Urinary bladder (tissue), 3 donors: ENCODE measurements at regions not wholly inside any gene's neighbourhood (a gene's known extent, or its start where the extent isn't known, plus 50 kb on each side); places are given as distances from the start of the nearest gene placed in this dataset.
"Not testable (repeated sequence)": the region's sequence is repeated elsewhere in the genome, so short reads cannot be mapped to it uniquely, and the experiment has no call there.

ENCODE experiments used
- DNase-seq: peaks from one replicate; pipeline ENCODE4 v3.0.0-alpha.2; 2015; ENCODE audit errors: extremely low spot score
- H3K27ac ChIP-seq: one replicate; pipeline ENCODE4 v1.5.1; 2013; ENCODE audit warnings: low read depth, mild to moderate bottlenecking, moderate library complexity
- H3K36me3 ChIP-seq: one replicate; pipeline ENCODE4 v1.6.1; 2013; ENCODE audit warnings: mild to moderate bottlenecking, moderate library complexity; ENCODE audit not compliant: insufficient read depth
- H3K4me1 ChIP-seq: one replicate; pipeline ENCODE4 v1.6.1; 2013; ENCODE audit warnings: mild to moderate bottlenecking, moderate library complexity; ENCODE audit not compliant: insufficient read depth
- H3K4me3 ChIP-seq: one replicate; pipeline ENCODE4 v1.5.1; 2013; ENCODE audit warnings: low read depth, low read length
- WGBS: extraction: QIAGEN DNeasy Blood & Tissue Kit; methylation state at CpG from one replicate; pipeline ENCODE4 v1.1.7; 2013; 5-methylcytosine and 5-hydroxymethylcytosine counted together
- donor health status: healthy with polysubstance abuse.
- donor health status: healthy.

DNA sequence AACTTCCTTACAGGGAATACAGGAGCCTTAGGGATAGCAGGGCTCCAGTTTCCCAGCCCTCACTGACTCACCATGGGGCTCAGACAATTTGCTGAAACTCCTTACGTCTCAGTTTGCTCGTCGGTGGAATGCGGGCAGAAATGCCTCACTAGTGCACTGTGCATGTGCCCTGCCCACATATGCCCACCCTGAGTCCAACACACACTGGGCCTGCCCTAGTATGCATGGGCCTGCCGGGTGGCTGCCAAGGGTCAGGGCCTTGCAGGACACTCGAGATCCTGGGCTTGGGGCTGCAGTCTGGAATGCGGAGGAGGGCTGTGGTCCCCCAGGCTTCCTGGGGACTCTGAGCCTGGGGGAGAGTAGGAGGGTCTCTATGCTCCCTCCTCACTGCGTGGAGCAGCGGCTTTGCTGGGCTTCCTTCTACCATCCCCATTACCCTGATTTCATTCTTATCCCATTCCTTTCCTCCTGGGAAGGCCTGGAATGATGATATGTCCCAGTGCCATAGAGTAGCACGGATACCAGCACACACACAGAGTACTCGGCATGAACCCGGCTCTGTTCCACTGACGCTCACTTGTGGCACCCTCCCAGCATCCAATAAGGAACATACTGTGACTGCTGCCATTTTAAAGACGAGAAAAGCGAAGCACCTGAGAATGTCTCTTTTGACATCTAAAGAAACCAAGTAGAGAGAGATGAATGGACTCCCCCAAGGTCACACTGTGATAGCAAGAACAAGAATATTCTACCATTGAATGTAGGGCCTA, 124.2 kb downstream of the ASB7 start:
- no peaks in the 10 kb centered on the region for H3K36me3 ChIP-seq
- no peak overlapping the region for H3K27ac ChIP-seq
- DNase-seq, result no peak
- peaks cover 2% of the 10 kb centered on the region for H3K4me1 ChIP-seq
- 82% methylated on average over 15 of the region's 15 CpGs for WGBS
- H3K4me3 ChIP-seq, result no peak overlapping the region

DNA sequence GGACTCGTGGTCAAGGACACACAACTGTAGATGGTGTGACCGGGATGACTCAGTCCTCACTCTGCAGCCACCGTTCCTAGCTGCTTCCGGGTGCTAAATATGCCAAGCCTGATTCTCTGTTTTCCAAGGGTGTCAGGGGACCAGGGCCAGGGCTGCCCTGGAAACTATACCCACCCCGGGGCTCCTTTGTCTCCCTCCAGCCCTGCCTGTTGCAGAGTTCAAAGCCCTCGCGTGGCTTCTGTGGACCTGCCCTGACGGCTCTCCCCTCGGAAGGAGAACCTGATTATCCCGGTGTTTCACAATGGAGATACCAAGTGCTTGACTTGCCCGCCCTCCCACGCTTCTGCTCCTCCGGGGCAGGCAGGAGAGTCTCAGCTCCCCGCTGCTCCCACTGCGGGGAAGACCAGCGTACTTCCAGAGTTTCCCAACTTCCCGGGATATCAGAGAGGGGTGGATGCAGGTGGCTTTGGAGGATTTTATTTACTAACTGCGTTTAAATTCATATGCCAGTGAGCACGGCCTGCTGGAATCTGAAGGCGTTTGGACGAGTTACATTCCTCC, 125.0 kb downstream of the ASB7 start:
- WGBS, result 87% methylated on average over 21 of the region's 21 CpGs
- Histone ChIP-seq H3K4me3 (no peak overlapping the region), H3K27ac (no peak overlapping the region), H3K4me1 (peaks cover 2% of the 10 kb centered on the region), H3K36me3 (no peaks in the 10 kb centered on the region)
- no peak for DNase-seq

DNA sequence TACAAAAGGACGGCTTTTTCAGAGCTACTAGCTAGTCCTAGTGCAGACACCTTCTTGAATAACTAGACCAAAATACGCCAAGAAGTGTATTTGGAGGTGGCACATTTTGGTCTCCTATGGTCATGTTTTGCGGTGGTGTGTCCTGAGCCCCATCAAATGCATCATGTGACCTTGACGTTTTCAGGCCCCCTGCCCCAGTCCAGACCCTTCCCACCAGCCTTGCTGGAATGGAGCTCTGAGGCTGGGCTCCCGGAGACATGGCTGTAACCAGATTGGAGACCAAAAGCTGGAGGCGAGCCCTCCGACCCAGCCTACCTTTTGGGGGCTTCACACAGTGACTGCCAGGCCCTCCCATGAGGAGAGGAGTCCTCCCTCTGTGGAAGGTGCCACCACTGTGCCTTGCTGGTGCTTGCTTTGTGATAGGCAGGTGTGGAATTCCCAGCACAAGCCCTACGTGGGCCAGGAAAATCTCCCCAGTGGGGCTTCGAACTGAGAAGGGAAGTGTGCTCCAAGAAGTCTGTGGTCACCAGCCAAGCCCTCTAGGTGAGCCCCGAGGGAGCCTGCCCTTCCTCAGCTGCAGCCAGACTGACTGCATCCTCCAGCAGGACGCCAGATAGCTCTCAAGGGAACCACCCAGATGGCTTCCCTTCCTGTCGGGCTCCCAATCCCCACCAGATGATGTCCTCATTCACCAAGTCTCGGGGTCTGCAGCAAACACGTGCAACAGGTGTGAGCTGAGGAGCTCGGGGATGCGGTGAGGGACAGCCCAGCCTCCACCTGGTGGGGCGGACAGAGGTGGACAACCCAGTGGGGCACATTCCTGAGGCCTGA, 126.2 kb downstream of the ASB7 start:
- Histone ChIP-seq H3K4me3 (no peak overlapping the region), H3K4me1 (no peaks in the 10 kb centered on the region), H3K36me3 (no peaks in the 10 kb centered on the region), H3K27ac (no peak overlapping the region)
- no peak for DNase-seq
- 81% methylated on average over 17 of the region's 17 CpGs for WGBS

DNA sequence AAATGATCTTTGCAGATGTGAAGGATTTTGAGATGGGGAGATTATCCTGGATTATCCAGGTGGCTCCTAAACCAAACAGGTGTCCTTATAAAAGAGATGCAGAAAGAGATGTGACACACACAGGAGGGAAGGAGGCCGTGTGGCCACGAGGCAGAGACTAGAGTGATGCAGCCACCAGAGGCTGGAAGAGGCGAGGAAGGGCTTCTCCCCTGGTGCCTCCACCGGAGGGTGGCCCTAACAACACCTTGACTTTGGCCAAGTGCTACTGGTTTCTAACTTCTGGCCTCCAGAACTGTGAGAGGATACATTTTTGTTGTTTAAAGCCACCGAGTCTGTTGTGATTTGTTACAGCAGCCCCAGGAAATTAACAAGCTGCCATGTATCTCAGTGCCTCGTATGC, 127.1 kb downstream of the ASB7 start:
- H3K4me1 ChIP-seq, result no peaks in the 10 kb centered on the region
- no peak for DNase-seq
- 91% methylated on average over 6 of the region's 6 CpGs for WGBS

DNA sequence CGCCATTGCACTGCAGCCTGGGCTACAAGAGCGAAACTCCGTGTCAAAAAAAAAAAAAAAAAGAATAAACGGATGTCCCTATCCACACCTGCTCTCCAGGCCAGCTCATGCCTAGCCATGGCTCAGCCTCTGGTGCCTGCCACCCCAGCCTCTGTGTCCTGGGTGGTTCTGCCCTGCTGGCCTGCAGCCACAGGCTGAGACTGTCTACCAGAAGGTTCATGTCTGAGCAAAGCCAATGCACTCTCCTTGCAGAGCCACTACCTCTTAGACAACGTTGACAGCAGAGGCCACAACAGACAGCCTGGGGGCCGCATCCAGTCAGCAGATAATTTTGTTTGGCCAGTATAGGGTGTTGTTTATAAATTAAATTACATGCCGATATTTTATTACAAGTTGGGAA, 127.7 kb downstream of the ASB7 start:
- 88% methylated on average over 7 of the region's 7 CpGs for WGBS
- Histone ChIP-seq H3K4me3 (no peak overlapping the region), H3K36me3 (no peaks in the 10 kb centered on the region), H3K4me1 (no peaks in the 10 kb centered on the region), H3K27ac (no peak overlapping the region)
- no peak for DNase-seq

More for the DNA sequence above, 127.1 kb downstream of the ASB7 start:
- no peak overlapping the region for H3K27ac ChIP-seq
- H3K36me3 ChIP-seq, result no peaks in the 10 kb centered on the region
- H3K4me3 ChIP-seq, result no peak overlapping the region

DNA sequence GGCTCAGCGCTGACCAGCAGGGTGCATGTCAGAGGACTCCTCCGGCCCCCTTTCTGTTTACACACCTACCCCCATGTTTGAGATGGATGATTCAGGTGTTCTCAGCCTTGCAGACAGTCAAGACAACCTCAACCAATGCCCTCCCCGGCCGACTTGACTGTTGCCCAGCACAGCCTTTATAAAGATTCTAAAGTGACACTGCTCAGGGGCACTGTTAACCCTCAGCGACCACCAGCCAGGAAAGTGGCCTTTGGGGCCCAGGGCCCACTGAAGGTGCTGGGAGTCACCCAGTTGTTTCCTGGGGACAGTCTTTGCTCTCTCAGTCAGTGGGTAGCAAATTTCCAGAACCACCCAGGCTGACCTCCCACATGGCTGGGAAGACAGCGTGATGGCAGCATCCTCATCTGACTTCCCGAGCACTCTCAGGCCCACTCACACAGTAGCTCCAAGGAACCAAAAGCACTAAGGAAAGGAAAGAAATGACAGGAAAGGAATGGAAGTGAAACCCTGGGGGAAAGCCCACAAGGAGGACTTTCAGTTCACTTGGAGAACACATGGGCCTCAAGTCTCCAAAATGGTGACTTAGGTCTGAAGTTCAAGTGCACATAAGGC, 128.4 kb downstream of the ASB7 start:
- Histone ChIP-seq H3K27ac (no peak overlapping the region), H3K4me1 (no peaks in the 10 kb centered on the region), H3K36me3 (no peaks in the 10 kb centered on the region), H3K4me3 (no peak overlapping the region)
- WGBS, result 94% methylated on average over 7 of the region's 7 CpGs
- no peak for DNase-seq

DNA sequence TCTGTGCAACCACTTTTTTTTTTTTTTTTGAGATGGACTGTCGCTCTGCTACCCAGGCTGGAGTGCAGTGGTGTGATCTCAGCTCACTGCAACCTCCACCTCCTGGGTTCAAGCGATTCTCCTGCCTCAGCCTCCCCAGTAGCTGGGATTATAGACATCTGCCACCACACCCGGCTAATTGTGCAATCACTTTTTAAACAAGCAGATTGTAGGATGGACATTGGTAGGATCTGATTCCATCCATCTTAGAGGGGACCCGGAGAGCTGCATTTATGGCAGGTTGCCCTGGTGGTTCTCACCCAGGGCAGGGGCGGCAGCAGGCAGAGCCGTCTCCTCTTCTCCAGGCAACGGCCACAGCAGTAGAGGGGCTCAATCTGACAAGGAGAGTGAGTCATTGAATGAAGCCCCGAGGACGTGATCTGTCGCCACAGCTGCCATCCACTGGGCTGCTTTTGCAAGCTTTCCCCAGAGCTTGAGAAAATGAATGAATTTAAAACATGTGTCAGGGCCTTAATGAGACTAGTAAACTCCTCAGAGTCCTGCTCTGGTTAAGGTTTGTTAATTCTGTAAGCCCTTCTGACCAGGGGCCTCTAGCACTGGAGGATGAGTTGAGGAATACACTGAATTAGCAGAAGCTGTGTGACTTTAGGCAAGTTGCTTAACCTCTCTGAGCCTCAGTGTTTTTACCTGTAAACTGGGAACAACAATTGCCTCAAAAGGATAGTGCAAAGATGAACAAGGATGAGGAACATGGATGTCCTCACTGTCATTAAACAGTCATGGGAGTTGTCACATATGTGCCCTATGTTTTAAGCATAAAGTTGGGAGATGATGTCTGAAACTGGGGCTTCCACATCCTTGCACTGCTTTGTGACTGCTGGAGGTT, 129.1 kb downstream of the ASB7 start:
- Histone ChIP-seq H3K4me1 (no peaks in the 10 kb centered on the region), H3K36me3 (no peaks in the 10 kb centered on the region), H3K4me3 (no peak overlapping the region), H3K27ac (no peak overlapping the region)
- WGBS, result 88% methylated on average over 10 of the region's 10 CpGs
- DNase-seq, result no peak

DNA sequence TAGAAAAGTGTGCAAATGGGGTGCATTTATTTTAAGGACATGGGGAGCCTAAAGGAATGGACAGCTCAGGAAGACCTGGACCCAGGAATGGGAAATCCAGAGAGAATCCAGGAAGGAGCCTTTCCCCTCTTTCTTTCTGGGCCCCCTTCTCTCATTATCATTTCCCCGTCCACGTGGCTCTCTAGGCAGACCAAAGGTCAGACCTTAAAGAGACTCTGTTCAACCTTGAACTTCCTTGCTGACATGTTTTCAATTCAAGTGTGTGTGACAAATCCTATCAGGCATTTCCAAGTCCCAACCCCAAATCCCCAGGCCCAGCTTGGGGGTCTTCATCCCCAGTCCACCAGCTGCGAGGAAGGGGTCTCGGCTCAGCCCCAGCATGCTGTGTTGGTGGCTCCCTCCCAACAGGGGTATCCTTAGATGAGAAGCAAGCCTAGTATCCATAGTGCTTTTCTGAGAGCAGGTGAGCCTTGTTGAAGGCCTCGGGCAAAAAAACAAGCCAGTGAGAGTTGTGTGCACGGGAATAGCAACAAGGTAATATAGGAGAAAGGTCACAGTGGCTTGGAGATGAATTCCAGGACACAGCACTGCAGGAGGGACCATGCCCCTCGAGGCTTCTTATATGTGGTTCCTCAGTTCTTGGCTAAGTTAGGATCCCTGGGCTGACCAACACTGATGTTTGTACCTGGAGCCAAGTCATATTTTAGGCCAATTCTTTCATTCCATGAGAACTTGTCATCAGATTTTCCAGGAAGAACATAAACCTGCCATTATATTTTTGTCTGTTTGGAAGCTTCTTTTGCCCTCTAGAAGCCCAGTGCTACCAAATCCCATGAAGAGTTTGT, 130.0 kb downstream of the ASB7 start:
- no peak overlapping the region for H3K4me3 ChIP-seq
- no peak for DNase-seq
- H3K27ac ChIP-seq, result no peak overlapping the region
- WGBS, result 84% methylated on average over 7 of the region's 7 CpGs
- H3K36me3 ChIP-seq, result no peaks in the 10 kb centered on the region
- no peaks in the 10 kb centered on the region for H3K4me1 ChIP-seq

DNA sequence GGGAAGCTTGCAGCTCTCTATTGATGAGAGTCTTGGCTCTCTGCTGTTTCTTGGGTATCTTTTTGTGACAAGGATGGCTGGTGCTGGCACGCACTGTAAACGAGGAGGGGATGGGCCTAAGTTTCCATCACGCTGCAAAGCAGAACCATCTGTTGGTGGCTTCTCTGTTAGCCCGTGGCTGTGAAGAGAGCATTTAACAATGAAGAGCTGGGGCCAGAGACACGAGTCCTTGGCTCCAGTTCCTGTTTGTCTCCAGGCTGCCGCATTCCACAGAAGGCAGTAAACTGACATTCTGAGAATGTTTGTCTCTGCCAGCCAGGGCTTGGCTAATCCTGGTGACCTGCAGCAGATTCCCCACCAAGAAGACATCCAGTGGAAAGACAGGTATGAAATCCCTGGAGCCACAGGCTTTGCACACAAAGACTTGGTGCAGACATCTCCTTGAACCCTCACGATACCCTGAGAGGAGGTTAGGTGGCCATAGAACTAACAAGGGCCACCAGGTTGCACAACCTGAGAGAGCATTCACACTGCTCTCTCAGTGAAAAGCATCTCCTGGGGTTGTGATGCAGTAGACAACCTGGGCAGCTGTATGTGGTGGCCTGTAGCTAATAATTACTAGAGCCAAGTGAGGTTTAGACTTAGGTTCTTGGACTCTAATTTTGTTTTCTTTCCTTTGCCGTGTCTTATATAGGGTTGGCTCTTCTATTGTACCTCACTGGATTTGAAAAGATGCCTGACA, 130.9 kb downstream of the ASB7 start:
- no peak overlapping the region for H3K27ac ChIP-seq
- WGBS, result 33% methylated on average over 8 of the region's 8 CpGs
- DNase-seq, result no peak
- H3K4me1 ChIP-seq, result no peaks in the 10 kb centered on the region
- no peaks in the 10 kb centered on the region for H3K36me3 ChIP-seq
- H3K4me3 ChIP-seq, result no peak overlapping the region

DNA sequence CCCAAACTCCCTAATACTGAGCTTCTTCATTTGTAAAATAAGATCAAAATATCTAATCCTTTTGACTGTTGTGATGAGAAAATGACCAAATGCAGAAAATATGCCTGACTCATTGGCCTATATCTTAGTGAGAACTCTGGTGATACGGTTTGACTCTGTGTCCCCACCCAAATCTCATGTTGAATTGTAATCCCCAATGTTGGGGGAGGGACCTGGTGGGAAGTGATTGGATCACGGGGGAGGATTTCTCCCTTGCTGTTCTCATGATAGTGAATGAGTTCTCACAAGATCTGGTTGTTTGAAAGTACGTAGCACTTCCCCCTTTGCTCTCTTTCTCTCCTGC, 131.4 kb downstream of the ASB7 start:
- not testable (repeated sequence) for H3K4me3 ChIP-seq, H3K27ac ChIP-seq, H3K36me3 ChIP-seq, DNase-seq, H3K4me1 ChIP-seq
- 71% methylated on average over 3 of the region's 3 CpGs for WGBS

DNA sequence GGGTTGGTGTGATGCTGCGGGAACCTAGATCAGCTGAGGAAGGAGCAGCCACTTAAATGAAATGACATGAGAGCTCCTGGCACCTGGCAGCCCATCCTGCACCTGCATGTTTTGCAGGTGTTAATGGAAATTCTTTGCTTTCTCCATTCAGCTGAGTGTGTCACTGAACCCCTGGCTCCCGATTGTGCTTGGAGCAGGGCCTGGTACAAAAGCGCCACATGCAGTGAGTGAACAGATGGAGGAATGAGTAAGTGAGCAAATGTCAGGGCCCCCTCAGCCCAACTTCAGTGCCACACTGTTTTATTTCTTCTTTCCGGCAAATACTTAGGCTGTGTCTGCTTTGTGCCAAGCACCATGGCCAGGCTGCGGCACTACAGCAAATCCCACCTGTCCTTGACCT, 132.2 kb downstream of the ASB7 start:
- Histone ChIP-seq H3K4me3 (no peak overlapping the region), H3K4me1 (no peaks in the 10 kb centered on the region), H3K27ac (no peak overlapping the region), H3K36me3 (no peaks in the 10 kb centered on the region)
- WGBS, result 97% methylated on average over 5 of the region's 5 CpGs
- DNase-seq, result no peak
